NCI-H2081 treated with DMSO at 0.1 percent for 48 hours (cell line): ENCODE measurements at regions not wholly inside any gene's neighbourhood (a gene's known extent, or its start where the extent isn't known, plus 50 kb on each side); places are given as distances from the start of the nearest gene placed in this dataset.
"Not testable (repeated sequence)": the region's sequence is repeated elsewhere in the genome, so short reads cannot be mapped to it uniquely, and the experiment has no call there.

ENCODE experiments used
- DNase-seq: peaks from one replicate; lab custom pipeline; 2025; lab: John Stamatoyannopoulos, UW

GRCh38 chr6:169406804-169407203 lies 153.2 kb upstream of the THBS2 start:
- no peak for DNase-seq

- DNase-seq, result no peak
Observed at GRCh38 chr6:169406034-169406433, 152.4 kb upstream of the THBS2 start.

DNA sequence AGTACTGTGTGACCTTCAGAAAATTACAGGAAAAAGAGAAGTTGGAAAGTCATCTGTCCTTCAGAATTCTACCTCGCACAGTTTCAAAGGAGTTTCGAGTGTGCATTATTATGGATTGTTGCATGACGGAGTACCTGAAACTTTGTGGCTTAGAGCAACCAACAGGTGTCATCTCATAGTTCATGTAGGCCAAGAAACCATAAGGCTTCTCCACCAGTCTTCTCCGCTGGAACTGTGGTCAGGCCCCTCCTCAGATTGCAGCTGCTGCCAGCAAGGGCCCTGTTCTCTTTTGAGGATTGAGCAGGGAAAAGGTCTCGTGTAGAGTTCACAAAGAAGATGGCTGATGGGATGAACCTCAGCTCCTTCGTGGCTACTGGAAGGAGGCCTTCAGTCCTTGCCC lies 151.2 kb upstream of the THBS2 start:
- DNase-seq, result no peak

DNA sequence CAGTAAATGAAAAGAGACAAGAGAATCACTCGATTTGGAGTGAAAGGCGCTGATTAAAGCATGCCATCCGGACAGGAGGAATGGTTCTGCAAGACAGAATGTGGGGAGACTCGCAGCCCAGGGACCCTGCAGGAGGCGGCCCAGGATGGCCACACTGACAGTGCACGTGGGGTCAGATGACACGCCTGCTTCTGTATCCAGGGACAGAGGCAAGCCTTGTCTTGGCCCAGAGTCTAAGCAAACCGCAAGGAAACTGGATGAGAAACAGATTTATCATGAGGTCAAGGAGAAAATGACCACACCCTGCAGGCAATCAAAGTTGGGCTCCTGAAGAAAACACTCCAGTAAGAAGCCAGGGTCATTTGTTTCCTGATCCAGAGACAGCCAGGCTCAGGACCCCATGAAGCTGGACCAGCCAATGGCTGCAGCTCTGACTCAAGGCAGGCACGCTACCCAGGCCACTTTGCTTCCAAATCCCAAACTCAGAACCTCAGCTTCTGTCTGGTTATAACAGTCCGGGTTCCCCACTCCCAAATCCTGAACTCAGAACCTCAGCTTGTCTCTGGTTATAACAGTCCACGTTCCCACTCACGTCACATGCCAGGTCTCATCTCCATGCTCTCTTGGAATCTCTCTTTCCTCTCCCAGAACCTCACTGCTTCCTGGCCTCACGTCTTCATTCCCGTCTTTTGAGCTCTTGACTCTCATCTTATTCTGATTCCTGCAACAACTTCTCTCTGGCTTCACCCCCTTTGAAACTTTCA lies 144.9 kb upstream of the THBS2 start:
- DNase-seq, result no peak

DNA sequence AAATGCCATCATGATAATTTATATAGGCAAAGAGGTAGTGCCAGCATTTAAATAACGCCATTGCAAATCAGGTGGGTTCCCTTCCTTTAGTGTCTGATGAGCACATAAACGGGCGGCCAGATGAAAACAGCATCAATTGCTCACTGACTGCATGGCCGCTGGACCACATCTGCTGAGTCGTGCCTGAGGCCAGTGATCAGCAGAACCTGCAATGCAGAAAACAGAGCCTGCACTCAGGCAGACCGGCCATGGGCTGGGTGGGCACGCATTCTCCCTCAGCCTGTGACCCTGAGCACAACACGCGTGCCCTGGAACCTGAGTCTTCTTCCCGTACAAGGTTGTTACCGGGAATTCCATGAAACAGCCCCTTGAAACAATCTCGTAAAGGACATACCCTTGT lies 144.0 kb upstream of the THBS2 start:
- no peak for DNase-seq

- no peak for DNase-seq
Observed at GRCh38 chr6:169396554-169397163, 143.0 kb upstream of the THBS2 start.

GRCh38 chr6:169396009-169396539 lies 142.4 kb upstream of the THBS2 start:
- not testable (repeated sequence) for DNase-seq

DNA sequence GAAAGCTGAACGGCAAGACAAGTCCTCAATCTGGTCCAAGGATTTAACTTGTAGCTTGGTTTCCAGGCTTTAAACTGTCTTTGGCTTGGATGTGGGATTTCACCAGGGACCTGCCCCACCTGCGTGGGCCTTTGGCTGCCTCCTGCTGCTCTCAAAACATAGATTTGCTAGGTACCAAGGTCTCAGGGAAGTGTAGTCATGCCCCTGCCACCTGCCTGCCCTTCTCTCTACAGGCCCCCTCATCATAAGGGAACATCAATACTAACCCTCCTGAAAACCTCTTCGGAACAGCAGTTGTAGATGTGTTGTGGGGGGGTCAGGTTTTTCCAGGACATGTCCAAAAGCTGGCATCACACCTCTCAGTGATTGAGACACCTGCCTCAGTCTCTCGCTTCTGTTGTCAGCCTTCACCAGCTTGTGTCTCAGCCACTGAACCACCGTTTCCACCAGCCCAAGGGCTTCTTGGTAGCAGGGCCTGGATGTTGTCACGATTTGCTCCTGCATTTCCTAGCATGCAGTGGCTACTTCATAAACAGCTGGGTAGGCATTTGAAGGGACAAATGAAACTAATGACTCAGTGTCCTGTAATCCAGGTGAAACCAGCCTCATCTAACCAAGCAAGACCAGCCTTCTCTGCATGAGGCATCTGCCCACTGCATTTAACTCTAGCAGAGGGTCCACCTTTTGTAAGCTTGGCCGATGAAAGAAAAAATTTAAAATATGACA lies 141.6 kb upstream of the THBS2 start:
- DNase-seq, result no peak

DNA sequence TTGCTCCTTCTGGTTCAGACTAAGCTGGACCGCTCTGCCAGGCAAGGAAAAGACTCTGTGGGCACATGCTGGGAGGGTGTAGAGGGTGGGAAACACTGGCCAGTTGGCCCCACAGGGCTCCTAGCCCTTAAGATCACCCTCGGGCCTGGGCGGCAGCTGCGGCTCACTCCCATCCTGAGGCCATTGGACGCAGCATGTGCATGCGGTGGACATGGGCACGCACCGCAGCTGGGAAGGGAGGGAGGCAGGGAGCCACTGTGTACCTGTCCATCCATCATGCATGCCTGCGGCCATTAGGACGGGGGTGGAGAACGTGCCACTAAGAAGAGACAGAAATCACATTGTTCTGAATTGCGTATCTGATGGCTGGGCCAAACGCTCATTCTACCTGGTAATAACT lies 140.1 kb upstream of the THBS2 start:
- no peak for DNase-seq

- no peak for DNase-seq
Observed at GRCh38 chr6:169391473-169392071, 137.9 kb upstream of the THBS2 start.

DNA sequence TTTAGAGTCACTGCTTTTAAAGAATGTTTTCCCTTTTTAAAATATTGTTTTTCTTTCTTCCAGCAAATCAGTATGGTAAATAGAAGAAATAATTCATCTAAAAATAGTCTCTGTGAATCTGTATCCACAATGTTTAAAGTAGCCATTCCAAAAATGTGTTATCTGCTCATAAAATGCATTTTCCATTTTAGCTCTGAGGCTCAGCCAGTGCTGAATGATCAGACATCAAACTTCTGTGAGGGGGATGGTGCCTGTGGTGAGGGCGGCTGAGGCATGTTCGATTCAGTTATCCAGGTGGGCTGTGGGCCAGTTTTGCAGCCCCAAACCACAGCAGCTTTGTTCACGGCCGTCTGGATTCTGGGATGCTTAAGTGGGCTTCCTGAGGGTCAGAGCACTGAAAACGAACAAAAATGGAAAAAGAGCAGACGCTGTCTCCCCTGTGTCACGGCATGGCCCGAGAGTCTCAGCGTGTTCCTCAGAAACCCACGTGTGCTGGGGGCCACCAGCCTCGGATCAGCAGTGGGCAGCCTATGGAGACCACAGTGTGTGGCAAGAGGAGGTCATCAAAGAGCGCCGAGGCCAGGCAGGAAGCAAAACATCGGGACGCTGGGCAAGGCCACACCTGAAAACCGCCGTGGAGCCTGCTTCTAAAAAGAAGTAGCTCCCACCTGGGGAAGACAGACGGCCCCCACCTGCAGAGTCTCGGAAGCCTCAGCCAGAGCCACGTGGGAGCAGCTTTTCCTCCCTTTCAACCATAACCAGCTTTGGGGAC lies 134.9 kb upstream of the THBS2 start:
- DNase-seq, result no peak

- DNase-seq, result no peak
Observed at GRCh38 chr6:169387809-169388383, 134.2 kb upstream of the THBS2 start.

- no peak for DNase-seq
Observed at GRCh38 chr6:169386411-169387057, 132.9 kb upstream of the THBS2 start.

DNA sequence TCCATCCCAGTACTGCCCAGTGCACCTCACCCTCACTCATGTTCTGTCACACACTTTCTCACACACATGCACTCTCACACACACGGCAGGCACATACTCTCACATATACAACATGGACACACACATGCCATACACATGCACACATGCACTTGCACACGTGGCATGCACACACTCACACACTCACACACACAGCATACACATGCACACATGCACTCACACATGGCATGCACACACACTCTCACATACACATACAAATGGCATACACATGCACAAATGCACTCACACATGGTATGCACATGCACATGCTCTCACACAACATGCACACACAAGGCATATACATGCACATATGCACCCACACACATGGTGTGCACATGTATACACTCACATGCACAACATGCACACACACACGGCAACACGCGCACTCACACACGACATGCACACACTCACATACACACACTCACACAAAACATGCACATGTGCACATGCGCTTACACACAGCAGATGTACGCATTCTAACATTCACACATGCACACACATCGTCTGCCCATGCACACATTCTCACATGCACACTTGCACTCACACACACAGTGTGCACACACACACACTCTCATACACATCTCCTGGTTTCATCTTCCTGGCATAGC lies 131.7 kb upstream of the THBS2 start:
- DNase-seq, result no peak

- DNase-seq, result no peak
Observed at GRCh38 chr6:169384291-169384690, 130.6 kb upstream of the THBS2 start.

DNA sequence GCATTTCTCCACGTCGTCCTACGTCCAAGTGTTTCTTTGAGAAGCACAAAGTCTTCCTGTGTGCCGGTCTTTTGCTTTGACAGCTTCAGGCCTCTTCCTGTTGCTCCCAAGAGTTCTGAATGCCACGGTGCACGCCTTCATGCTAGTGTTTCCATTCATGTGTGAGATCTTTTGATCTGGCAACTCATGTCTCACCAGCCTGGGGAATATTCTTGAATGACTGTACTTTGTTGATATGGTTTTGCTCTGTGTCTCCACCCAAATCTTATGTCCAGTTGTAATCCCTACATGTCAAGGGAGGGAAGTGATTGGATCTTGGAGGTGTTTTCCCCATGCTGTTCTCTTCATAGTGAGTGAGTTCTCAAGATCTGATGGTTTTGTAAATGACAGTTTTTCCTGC lies 129.6 kb upstream of the THBS2 start:
- no peak for DNase-seq

GRCh38 chr6:169382735-169383134 lies 129.1 kb upstream of the THBS2 start:
- no peak for DNase-seq

GRCh38 chr6:169381988-169382387 lies 128.3 kb upstream of the THBS2 start:
- no peak for DNase-seq

DNA sequence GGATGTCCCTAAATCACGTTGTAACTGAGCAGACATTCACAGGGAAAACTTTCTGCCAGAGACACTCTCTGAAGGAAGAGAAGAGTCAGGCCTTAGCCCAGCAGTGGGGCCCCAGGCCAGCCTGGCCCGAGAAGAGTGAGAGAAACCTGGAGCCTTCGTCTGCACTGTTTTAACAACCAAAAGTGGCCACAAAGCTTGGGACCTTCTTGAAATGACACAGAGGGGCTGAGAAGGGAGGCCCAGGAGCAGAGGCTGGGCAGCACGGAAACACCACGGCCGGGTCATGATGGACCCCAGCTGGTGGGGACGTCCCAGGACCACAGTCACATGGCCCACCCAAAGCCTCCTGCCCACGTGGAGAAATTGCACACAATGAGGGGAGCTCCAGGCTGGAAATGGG lies 126.8 kb upstream of the THBS2 start:
- no peak for DNase-seq

DNA sequence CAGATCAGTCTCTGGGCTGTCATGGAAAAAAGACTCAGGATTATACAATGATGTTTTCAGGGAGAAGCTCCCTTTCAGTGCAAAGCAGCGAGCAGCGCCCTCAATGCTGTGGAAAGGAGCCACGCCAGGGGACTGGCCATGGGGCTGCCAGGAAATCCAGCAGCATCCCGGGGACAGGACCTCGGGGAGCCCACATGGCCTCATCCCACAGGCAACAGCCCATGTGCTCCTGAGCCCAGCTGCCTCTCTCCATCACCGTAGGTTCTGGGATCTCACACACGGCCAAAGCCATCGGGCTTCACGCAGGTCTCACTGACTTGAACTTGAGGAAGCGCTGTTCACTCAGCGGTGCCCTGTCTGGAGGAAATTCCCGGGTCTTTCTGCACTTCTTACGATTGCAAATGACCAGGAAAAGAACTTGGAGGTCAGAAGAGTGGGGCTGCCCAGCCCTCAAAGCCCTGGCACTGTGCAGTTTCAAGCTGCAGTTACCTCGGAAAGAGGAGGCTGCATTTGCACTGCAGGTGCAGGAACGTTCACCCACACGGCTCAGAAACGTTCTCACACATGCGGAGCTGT lies 125.9 kb upstream of the THBS2 start:
- no peak for DNase-seq
